ENCODE measurements at regions not wholly inside any gene's neighbourhood (a gene's known extent, or its start where the extent isn't known, plus 50 kb on each side); places are given as distances from the start of the nearest gene placed in this dataset.

DNA sequence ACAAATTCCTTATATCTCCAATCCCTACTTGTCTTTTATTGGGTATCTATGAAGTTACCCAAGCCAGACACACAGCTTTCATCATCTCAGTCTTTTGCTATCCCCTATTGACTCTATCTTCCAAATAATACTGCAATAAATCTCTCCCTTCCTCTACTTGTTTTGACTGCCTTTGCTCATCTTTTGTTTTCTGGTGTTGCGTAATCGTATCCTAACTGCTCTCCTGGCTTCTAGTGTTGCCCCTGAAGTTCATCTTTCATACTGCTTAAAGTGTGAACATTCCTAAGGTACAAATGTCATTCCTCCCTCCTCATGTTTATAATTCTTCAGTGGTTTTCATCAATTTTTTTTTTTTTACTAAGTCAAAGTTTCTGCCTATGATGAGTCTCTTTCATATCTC lies 491.3 kb upstream of the DCC start:
- Histone ChIP-seq H4K20me1 (ENCODE audit: low read length) (no peaks in the 10 kb centered on the region), H3F3A (ENCODE audit: low read length, unreplicated experiment) (no peaks in the 10 kb centered on the region), H3K4me3 (ENCODE audit: low read length) (no peak overlapping the region), H3K27me3 (ENCODE audit: low read length) (no peaks in the 10 kb centered on the region), H3K27ac (ENCODE audit: low read length) (no peak overlapping the region), H3K36me3 (ENCODE audit: low read depth, low read length) (no peaks in the 10 kb centered on the region), H3K9me2 (replicated peaks; ENCODE audit: low read length) (no peaks in the 10 kb centered on the region), H3K9ac (ENCODE audit: low read length) (no peak overlapping the region), H3K4me1 (ENCODE audit: insufficient read depth, low read length) (no peaks in the 10 kb centered on the region), H3K79me2 (ENCODE audit: low read length) (no peaks in the 10 kb centered on the region), H3K4me2 (ENCODE audit: low read length) (no peak overlapping the region), H2AFZ (ENCODE audit: low read length) (no peak overlapping the region), H3K9me3 (ENCODE audit: low read length) (no peaks in the 10 kb centered on the region)
- ChIA-PET CTCF (no interaction called here), POLR2A (ENCODE audit: unreplicated experiment) (no interaction called here)
- BruUV-seq (replicated peaks), result no TSS peak
- intact Hi-C loops (cut with micrococcal nuclease), result no loop called here
- no peak for DNase-seq
- no peak for ATAC-seq
- TF ChIP-seq EZH2 (IDR thresholded peaks at IDR 0.05; ENCODE audit: low read length, unreplicated experiment), result no peak
- TF ChIP-seq, protein P1, sequence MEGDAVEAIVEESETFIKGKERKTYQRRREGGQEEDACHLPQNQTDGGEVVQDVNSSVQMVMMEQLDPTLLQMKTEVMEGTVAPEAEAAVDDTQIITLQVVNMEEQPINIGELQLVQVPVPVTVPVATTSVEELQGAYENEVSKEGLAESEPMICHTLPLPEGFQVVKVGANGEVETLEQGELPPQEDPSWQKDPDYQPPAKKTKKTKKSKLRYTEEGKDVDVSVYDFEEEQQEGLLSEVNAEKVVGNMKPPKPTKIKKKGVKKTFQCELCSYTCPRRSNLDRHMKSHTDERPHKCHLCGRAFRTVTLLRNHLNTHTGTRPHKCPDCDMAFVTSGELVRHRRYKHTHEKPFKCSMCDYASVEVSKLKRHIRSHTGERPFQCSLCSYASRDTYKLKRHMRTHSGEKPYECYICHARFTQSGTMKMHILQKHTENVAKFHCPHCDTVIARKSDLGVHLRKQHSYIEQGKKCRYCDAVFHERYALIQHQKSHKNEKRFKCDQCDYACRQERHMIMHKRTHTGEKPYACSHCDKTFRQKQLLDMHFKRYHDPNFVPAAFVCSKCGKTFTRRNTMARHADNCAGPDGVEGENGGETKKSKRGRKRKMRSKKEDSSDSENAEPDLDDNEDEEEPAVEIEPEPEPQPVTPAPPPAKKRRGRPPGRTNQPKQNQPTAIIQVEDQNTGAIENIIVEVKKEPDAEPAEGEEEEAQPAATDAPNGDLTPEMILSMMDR (conservative IDR thresholded peaks at IDR 0.05; ENCODE audit: low read depth, low read length), result no peak
- no peak for TF ChIP-seq EZH2phosphoT487 (IDR thresholded peaks at IDR 0.05; ENCODE audit: borderline replicate concordance, low read length)

GRCh38 chr18:51852681-51853080 lies 487.3 kb upstream of the DCC start:
- H3F3A ChIP-seq (ENCODE audit: low read length, unreplicated experiment), result no peaks in the 10 kb centered on the region
- no peaks in the 10 kb centered on the region for H3K9me2 ChIP-seq (replicated peaks; ENCODE audit: low read length)
- DNase-seq (no peak), ATAC-seq (no peak)
- no peaks in the 10 kb centered on the region for H3K9me3 ChIP-seq (ENCODE audit: low read length)
- no peak overlapping the region for H2AFZ ChIP-seq (ENCODE audit: low read length)
- no peaks in the 10 kb centered on the region for H4K20me1 ChIP-seq (ENCODE audit: low read length)
- ChIA-PET CTCF (no interaction called here), POLR2A (ENCODE audit: unreplicated experiment) (no interaction called here)
- H3K9ac ChIP-seq (ENCODE audit: low read length), result no peak overlapping the region
- H3K4me2 ChIP-seq (ENCODE audit: low read length), result no peak overlapping the region
- no TSS peak for BruUV-seq (replicated peaks)
- no peaks in the 10 kb centered on the region for H3K36me3 ChIP-seq (ENCODE audit: low read depth, low read length)
- no peaks in the 10 kb centered on the region for H3K4me1 ChIP-seq (ENCODE audit: insufficient read depth, low read length)
- H3K27me3 ChIP-seq (ENCODE audit: low read length), result no peaks in the 10 kb centered on the region
- intact Hi-C loops (cut with micrococcal nuclease), result no loop called here
- H3K27ac ChIP-seq (ENCODE audit: low read length), result no peak overlapping the region
- no peak overlapping the region for H3K4me3 ChIP-seq (ENCODE audit: low read length)
- no peaks in the 10 kb centered on the region for H3K79me2 ChIP-seq (ENCODE audit: low read length)
- TF ChIP-seq EZH2 (IDR thresholded peaks at IDR 0.05; ENCODE audit: low read length, unreplicated experiment) (no peak), EZH2phosphoT487 (IDR thresholded peaks at IDR 0.05; ENCODE audit: borderline replicate concordance, low read length) (no peak)
- TF ChIP-seq, protein P1 (conservative IDR thresholded peaks at IDR 0.05; ENCODE audit: low read depth, low read length), result no peak

- no peak for ATAC-seq
- Histone ChIP-seq H3K4me3 (ENCODE audit: low read length) (no peak overlapping the region), H3K9ac (ENCODE audit: low read length) (no peak overlapping the region), H3K9me2 (replicated peaks; ENCODE audit: low read length) (no peaks in the 10 kb centered on the region), H3K4me1 (ENCODE audit: insufficient read depth, low read length) (no peaks in the 10 kb centered on the region), H4K20me1 (ENCODE audit: low read length) (no peaks in the 10 kb centered on the region), H3K79me2 (ENCODE audit: low read length) (no peaks in the 10 kb centered on the region), H3K36me3 (ENCODE audit: low read depth, low read length) (no peaks in the 10 kb centered on the region), H3K27me3 (ENCODE audit: low read length) (no peaks in the 10 kb centered on the region), H3K9me3 (ENCODE audit: low read length) (no peaks in the 10 kb centered on the region), H3F3A (ENCODE audit: low read length, unreplicated experiment) (no peaks in the 10 kb centered on the region), H3K4me2 (ENCODE audit: low read length) (no peak overlapping the region), H2AFZ (ENCODE audit: low read length) (no peak overlapping the region), H3K27ac (ENCODE audit: low read length) (no peak overlapping the region)
- DNase-seq, result no peak
- CTCF ChIA-PET, result no interaction called here
- POLR2A ChIA-PET (ENCODE audit: unreplicated experiment), result no interaction called here
- TF ChIP-seq EZH2phosphoT487 (IDR thresholded peaks at IDR 0.05; ENCODE audit: borderline replicate concordance, low read length) (no peak), EZH2 (IDR thresholded peaks at IDR 0.05; ENCODE audit: low read length, unreplicated experiment) (no peak)
- TF ChIP-seq, protein P1 (conservative IDR thresholded peaks at IDR 0.05; ENCODE audit: low read depth, low read length), result no peak
- intact Hi-C loops (cut with micrococcal nuclease), result no loop called here
- no TSS peak for BruUV-seq (replicated peaks)
These were observed 482.0 kb upstream of the DCC start for GRCh38 chr18:51857989-51858388.
